Testis (tissue), 2 donors: ENCODE measurements at regions not wholly inside any gene's neighbourhood (a gene's known extent, or its start where the extent isn't known, plus 50 kb on each side); places are given as distances from the start of the nearest gene placed in this dataset.

Experiments used
- DNase-seq: peaks from one replicate; pipeline ENCODE4 v3.0.0-alpha.2; 2019
- H3K27ac ChIP-seq, 2 donors: fragments of 200-600 bp; sonication (generic); one replicate each; pipeline ENCODE4 v1.5.1; 2019
- H3K27me3 ChIP-seq: fragments of 200-600 bp; sonication (generic); one replicate; pipeline ENCODE4 v1.5.1; 2019
- H3K36me3 ChIP-seq: fragments of 200-600 bp; sonication (generic); one replicate; pipeline ENCODE4 v1.5.1; 2017; ENCODE audit warnings: low read depth; ENCODE audit errors: missing control alignments
- H3K4me1 ChIP-seq: fragments of 200-600 bp; sonication (generic); one replicate; pipeline ENCODE4 v1.5.1; 2019
- H3K4me3 ChIP-seq, 2 donors: fragments of 200-600 bp; sonication (generic); one replicate each; pipeline ENCODE4 v1.5.1; 2017 to 2019
- H3K9me3 ChIP-seq: fragments of 200-600 bp; sonication (generic); one replicate; pipeline ENCODE4 v1.5.1; 2017
- CTCF ChIP-seq, 3 experiments: fragments of 450-650 bp in 2 of 3; fragments of 200-600 bp in 1 of 3; sonication (generic) in 1 of 3; IDR thresholded peaks; one replicate each; pipeline ENCODE4 v1.5.1; 2016 to 2019; ENCODE audit warnings: antibody characterized with exemption in 3 of 3, mild to moderate bottlenecking in 2 of 3, moderate library complexity in 1 of 3
- POLR2A ChIP-seq: fragments of 450-650 bp; IDR thresholded peaks from one replicate; pipeline ENCODE4 v1.6.1; 2017; ENCODE audit warnings: antibody characterized with exemption, mild to moderate bottlenecking, moderate library complexity
- WGBS, 2 donors: methylation state at CpG; one replicate each; pipeline ENCODE4 v1.1.5; 2018; 5-methylcytosine and 5-hydroxymethylcytosine counted together
- intact Hi-C: fragments of 100-400 bp; cut with DNase I; formaldehyde crosslinking; loops from one replicate; pipeline ENCODE4 v1.15.1; 2023; ENCODE audit warnings: low total_unique reads

- WGBS, 2 donors = 83 to 87% methylated on average over 1 of the region's 1 CpG
- no peak for DNase-seq
- Histone ChIP-seq H3K4me1 (no peaks in the 10 kb centered on the region), H3K27ac (no peak overlapping the region), H3K36me3 (no peaks in the 10 kb centered on the region), H3K4me3 (no peak overlapping the region), H3K27me3 (no peaks in the 10 kb centered on the region), H3K9me3 (no peaks in the 10 kb centered on the region)
- no peak for TF ChIP-seq CTCF (IDR thresholded peaks at IDR 0.05)
- no peak for TF ChIP-seq POLR2A
- intact Hi-C loops = no loop called here
These were observed 823.8 kb upstream of the NRXN1 start for GRCh38 chr2:51855683-51856082.

GRCh38 chr2:51846796-51847195 is 814.9 kb upstream of the NRXN1 start:
- Histone ChIP-seq H3K9me3 (no peaks in the 10 kb centered on the region), H3K27me3 (no peaks in the 10 kb centered on the region), H3K36me3 (no peaks in the 10 kb centered on the region), H3K4me1 (no peaks in the 10 kb centered on the region), H3K4me3 (no peak overlapping the region), H3K27ac (no peak overlapping the region)
- intact Hi-C loops = no loop called here
- TF ChIP-seq CTCF (IDR thresholded peaks at IDR 0.05) = no peak
- no peak for TF ChIP-seq POLR2A
- no peak for DNase-seq

- TF ChIP-seq CTCF (IDR thresholded peaks at IDR 0.05) = no peak
- TF ChIP-seq POLR2A = no peak
- intact Hi-C loops = no loop called here
- Histone ChIP-seq H3K4me1 (no peaks in the 10 kb centered on the region), H3K4me3 (no peak overlapping the region), H3K27me3 (no peaks in the 10 kb centered on the region), H3K9me3 (no peaks in the 10 kb centered on the region), H3K36me3 (no peaks in the 10 kb centered on the region), H3K27ac (no peak overlapping the region)
- DNase-seq = no peak
These were observed 814.1 kb upstream of the NRXN1 start for GRCh38 chr2:51846018-51846417.

GRCh38 chr2:51844596-51844995 is 812.7 kb upstream of the NRXN1 start:
- Histone ChIP-seq H3K27ac (no peak overlapping the region), H3K36me3 (no peaks in the 10 kb centered on the region), H3K9me3 (no peaks in the 10 kb centered on the region), H3K27me3 (no peaks in the 10 kb centered on the region), H3K4me1 (no peaks in the 10 kb centered on the region), H3K4me3 (no peak overlapping the region)
- no peak for DNase-seq
- intact Hi-C loops = no loop called here
- TF ChIP-seq POLR2A (no peak), CTCF (IDR thresholded peaks at IDR 0.05) (no peak)
- 69 to 74% methylated on average over 3 of the region's 3 CpGs for WGBS, 2 donors

GRCh38 chr2:51829477-51829876 is 797.5 kb upstream of the NRXN1 start:
- no peak for DNase-seq
- Histone ChIP-seq H3K4me1 (no peaks in the 10 kb centered on the region), H3K27ac (no peak overlapping the region), H3K36me3 (no peaks in the 10 kb centered on the region), H3K9me3 (no peaks in the 10 kb centered on the region), H3K27me3 (no peaks in the 10 kb centered on the region), H3K4me3 (no peak overlapping the region)
- TF ChIP-seq CTCF (IDR thresholded peaks at IDR 0.05) (no peak), POLR2A (no peak)
- intact Hi-C loops = no loop called here
